ENCODE measurements at regions not wholly inside any gene's neighbourhood (a gene's known extent, or its start where the extent isn't known, plus 50 kb on each side); places are given as distances from the start of the nearest gene placed in this dataset.

GRCh38 chr14:71317385-71318096 lies 410.3 kb downstream of the PCNX1 start:
- no peak overlapping the region for H3K4me2 ChIP-seq (ENCODE audit: low read depth, low read length, poor library complexity, severe bottlenecking)
- H3K9me2 ChIP-seq (replicated peaks; ENCODE audit: low read depth, low read length), result no peaks in the 10 kb centered on the region
- no peak overlapping the region for H3K4me3 ChIP-seq (ENCODE audit: low read length, poor library complexity, severe bottlenecking)
- peaks cover 14% of the 10 kb centered on the region for H3K4me1 ChIP-seq (ENCODE audit: insufficient read depth, low read length, poor library complexity, severe bottlenecking)
- peaks cover 21% of the 10 kb centered on the region for H3K79me2 ChIP-seq (ENCODE audit: insufficient read depth, low read length)
- peaks cover 8% of the 10 kb centered on the region for H4K20me1 ChIP-seq (ENCODE audit: insufficient read depth, low read length, poor library complexity, severe bottlenecking)
- no peaks in the 10 kb centered on the region for H3K36me3 ChIP-seq (ENCODE audit: insufficient read depth, low read length)
- peaks cover 6% of the 10 kb centered on the region; the same call in 1 of the 2 replicates for H3K9me3 ChIP-seq (ENCODE audit: insufficient read depth, low read depth, low read length)
- H2AFZ ChIP-seq (ENCODE audit: low read length), result no peak overlapping the region
- H3K27me3 ChIP-seq (ENCODE audit: insufficient read depth, low read length, poor library complexity, severe bottlenecking), result no peaks in the 10 kb centered on the region
- no peak for TF ChIP-seq EZH2phosphoT487 (IDR thresholded peaks at IDR 0.05; ENCODE audit: borderline replicate concordance)
- TF ChIP-seq, protein P1, sequence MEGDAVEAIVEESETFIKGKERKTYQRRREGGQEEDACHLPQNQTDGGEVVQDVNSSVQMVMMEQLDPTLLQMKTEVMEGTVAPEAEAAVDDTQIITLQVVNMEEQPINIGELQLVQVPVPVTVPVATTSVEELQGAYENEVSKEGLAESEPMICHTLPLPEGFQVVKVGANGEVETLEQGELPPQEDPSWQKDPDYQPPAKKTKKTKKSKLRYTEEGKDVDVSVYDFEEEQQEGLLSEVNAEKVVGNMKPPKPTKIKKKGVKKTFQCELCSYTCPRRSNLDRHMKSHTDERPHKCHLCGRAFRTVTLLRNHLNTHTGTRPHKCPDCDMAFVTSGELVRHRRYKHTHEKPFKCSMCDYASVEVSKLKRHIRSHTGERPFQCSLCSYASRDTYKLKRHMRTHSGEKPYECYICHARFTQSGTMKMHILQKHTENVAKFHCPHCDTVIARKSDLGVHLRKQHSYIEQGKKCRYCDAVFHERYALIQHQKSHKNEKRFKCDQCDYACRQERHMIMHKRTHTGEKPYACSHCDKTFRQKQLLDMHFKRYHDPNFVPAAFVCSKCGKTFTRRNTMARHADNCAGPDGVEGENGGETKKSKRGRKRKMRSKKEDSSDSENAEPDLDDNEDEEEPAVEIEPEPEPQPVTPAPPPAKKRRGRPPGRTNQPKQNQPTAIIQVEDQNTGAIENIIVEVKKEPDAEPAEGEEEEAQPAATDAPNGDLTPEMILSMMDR (conservative IDR thresholded peaks at IDR 0.05; ENCODE audit: low read length), result no peak
- no peak overlapping the region for H3K9ac ChIP-seq (ENCODE audit: low read depth, low read length, poor library complexity, severe bottlenecking)
- no peaks in the 10 kb centered on the region for H3F3A ChIP-seq (ENCODE audit: low read depth)

DNA sequence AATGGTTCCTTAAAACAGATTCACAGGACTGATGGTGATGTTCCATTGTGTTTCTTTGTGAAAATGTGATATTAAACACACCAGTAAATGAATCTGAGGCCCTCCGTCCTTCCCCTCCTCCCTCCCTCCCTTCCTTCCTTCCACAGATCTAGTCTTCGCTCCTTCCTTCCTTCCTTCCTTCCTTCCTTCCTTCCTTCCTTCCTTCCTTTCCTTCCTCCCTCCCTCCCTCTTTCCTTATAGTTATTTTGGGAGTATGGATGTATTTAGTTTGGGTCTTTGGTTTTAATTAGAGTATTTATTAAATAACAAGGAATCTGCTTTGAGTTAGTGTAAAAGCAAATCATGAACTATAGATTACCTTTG lies 410.8 kb downstream of the PCNX1 start:
- H3F3A ChIP-seq (ENCODE audit: low read depth), result peaks cover 3% of the 10 kb centered on the region; the same call in 1 of the 2 replicates

GRCh38 chr14:71319666-71320065 lies 412.4 kb downstream of the PCNX1 start:
- H3K4me1 ChIP-seq (ENCODE audit: insufficient read depth, low read length, poor library complexity, severe bottlenecking), result peaks cover 33% of the 10 kb centered on the region
- H3K36me3 ChIP-seq (ENCODE audit: insufficient read depth, low read length), result no peaks in the 10 kb centered on the region
- no peak overlapping the region for H2AFZ ChIP-seq (ENCODE audit: low read length)
- peaks cover 42% of the 10 kb centered on the region for H3K79me2 ChIP-seq (ENCODE audit: insufficient read depth, low read length)
- no peaks in the 10 kb centered on the region for H3K27me3 ChIP-seq (ENCODE audit: insufficient read depth, low read length, poor library complexity, severe bottlenecking)
- no peaks in the 10 kb centered on the region for H3K9me3 ChIP-seq (ENCODE audit: insufficient read depth, low read depth, low read length)
- H3K9ac ChIP-seq (ENCODE audit: low read depth, low read length, poor library complexity, severe bottlenecking), result peak overlapping the region; percentile 34
- H3K4me3 ChIP-seq (ENCODE audit: low read length, poor library complexity, severe bottlenecking), result peak overlapping the region; percentile 87
- TF ChIP-seq, protein P1 (conservative IDR thresholded peaks at IDR 0.05; ENCODE audit: low read length), result no peak
- TF ChIP-seq EZH2phosphoT487 (IDR thresholded peaks at IDR 0.05; ENCODE audit: borderline replicate concordance), result no peak
- H3K9me2 ChIP-seq (replicated peaks; ENCODE audit: low read depth, low read length), result no peaks in the 10 kb centered on the region
- peak overlapping the region; percentile 87 for H3K4me2 ChIP-seq (ENCODE audit: low read depth, low read length, poor library complexity, severe bottlenecking)
- H3F3A ChIP-seq (ENCODE audit: low read depth), result peaks cover 5% of the 10 kb centered on the region; the same call in 1 of the 2 replicates
- peaks cover 29% of the 10 kb centered on the region for H4K20me1 ChIP-seq (ENCODE audit: insufficient read depth, low read length, poor library complexity, severe bottlenecking)

More for the DNA sequence above, 410.8 kb downstream of the PCNX1 start:
- no peak overlapping the region for H3K4me3 ChIP-seq (ENCODE audit: low read length, poor library complexity, severe bottlenecking)
- H2AFZ ChIP-seq (ENCODE audit: low read length), result no peak overlapping the region
- H3K36me3 ChIP-seq (ENCODE audit: insufficient read depth, low read length), result no peaks in the 10 kb centered on the region
- H3K4me2 ChIP-seq (ENCODE audit: low read depth, low read length, poor library complexity, severe bottlenecking), result no peak overlapping the region
- TF ChIP-seq, protein P1 (conservative IDR thresholded peaks at IDR 0.05; ENCODE audit: low read length), result no peak
- TF ChIP-seq EZH2phosphoT487 (IDR thresholded peaks at IDR 0.05; ENCODE audit: borderline replicate concordance), result no peak
- H3K79me2 ChIP-seq (ENCODE audit: insufficient read depth, low read length), result peaks cover 26% of the 10 kb centered on the region
- H3K4me1 ChIP-seq (ENCODE audit: insufficient read depth, low read length, poor library complexity, severe bottlenecking), result peaks cover 19% of the 10 kb centered on the region
- peaks cover 13% of the 10 kb centered on the region for H4K20me1 ChIP-seq (ENCODE audit: insufficient read depth, low read length, poor library complexity, severe bottlenecking)
- H3K9me2 ChIP-seq (replicated peaks; ENCODE audit: low read depth, low read length), result no peaks in the 10 kb centered on the region
- peaks cover 3% of the 10 kb centered on the region; the same call in 1 of the 2 replicates for H3K9me3 ChIP-seq (ENCODE audit: insufficient read depth, low read depth, low read length)
- no peaks in the 10 kb centered on the region for H3K27me3 ChIP-seq (ENCODE audit: insufficient read depth, low read length, poor library complexity, severe bottlenecking)
- no peak overlapping the region for H3K9ac ChIP-seq (ENCODE audit: low read depth, low read length, poor library complexity, severe bottlenecking)

Data from Loucy (cell line).